ENCODE measurements at regions not wholly inside any gene's neighbourhood (a gene's known extent, or its start where the extent isn't known, plus 50 kb on each side); places are given as distances from the start of the nearest gene placed in this dataset.
"Not testable (repeated sequence)": the region's sequence is repeated elsewhere in the genome, so short reads cannot be mapped to it uniquely, and the experiment has no call there.

GRCh38 chr13:111413407-111414187 is 93.2 kb downstream of the TEX29 start:
- DNase-seq (ENCODE audit: low read depth), result no peak

DNA sequence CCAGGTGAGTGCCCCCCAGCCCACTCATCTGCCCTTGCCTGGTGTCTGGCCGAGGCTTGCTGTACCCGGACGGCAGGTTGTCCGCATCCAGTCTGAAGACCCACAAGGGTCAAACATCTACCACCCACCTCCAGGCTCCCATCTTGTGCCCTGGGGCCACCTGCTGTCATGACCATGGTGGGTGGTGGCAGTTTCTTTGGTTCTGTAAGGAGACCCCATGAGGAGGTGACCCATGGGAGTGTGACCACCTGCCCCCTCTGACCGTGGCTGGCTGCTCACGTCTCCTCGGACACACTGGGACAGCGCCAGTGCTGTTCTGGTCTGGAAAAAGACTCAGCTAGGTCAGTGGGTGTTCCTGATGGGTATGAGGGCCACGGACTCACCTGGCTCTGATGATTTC is 93.9 kb downstream of the TEX29 start:
- DNase-seq (ENCODE audit: low read depth), result no peak

DNA sequence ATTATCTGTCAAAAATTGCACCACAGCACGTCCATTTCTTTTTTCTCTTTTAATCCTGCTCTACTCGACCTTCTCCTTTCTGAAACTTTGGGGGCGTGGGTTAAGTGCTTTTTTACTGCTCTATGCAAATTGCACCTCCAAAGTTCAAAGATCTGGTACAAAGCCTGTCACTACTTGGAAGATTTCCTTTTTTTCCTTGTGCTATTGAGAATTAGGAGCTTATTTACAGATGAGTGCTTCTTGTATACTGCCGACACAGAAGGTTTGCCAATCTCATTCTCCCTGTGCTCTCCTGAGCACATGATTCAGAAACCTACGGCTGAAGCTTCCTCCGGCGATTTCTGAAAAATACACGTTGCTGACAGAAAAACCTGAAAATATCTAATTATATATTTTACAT is 94.8 kb downstream of the TEX29 start:
- DNase-seq (ENCODE audit: low read depth), result no peak

DNA sequence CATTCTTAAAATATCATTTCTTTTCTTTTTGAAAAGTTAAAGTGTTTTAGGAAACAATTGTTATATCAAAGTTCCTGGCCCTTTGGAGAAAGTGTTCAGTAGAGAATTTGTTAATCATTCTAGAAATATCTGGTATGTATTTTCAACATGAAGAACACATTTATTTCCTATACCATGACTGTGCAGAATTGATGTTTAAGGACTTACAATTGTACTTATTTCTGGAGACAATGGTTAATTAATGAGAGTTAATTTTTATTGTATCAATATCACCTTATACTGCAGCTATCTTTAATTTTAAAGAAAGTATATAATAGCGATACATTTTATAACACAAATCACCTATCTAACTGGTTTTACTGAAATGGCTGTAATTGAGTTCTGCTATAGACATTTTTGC is 95.3 kb downstream of the TEX29 start:
- no peak for DNase-seq (ENCODE audit: low read depth)

- DNase-seq (ENCODE audit: low read depth), result no peak
Measured at GRCh38 chr13:111418101-111418500, 97.7 kb downstream of the TEX29 start.

DNA sequence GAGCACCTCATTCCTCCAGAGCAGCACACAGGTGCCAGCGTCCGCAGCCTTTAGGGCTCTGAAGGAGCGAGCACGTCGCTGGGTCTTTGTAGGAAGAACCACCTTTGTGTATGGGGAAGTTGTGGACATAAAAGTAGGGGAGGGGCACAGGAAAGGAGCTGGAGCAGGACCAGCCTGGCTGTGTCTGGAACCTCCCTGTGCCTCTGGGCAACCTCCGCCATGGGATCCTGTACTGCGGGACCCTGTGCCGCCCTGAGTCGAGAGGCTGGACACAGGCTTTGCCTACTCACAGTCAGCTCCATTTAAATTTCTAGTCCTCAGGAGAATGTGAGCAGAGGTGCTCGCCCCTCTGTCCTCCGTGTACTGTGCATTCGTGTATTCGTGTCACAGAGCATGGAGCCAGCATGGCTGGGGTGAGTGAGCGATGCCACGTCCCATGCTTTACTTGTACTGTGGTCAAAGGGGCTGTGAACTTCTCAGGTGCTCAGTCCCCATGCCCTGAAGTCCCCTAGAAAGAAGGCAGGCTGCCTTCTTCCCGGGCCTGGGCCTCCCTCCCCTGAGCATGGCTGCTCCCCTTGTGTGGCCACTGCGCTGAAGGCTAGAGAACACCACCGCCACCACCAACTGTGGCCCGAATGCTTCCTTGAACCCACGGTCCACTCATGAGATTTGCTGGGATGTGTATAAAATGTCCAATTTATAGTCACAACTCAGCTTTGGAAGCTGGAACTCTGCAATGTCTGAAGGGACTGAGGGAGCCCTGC is 99.9 kb downstream of the TEX29 start:
- DNase-seq (ENCODE audit: low read depth), result no peak

DNA sequence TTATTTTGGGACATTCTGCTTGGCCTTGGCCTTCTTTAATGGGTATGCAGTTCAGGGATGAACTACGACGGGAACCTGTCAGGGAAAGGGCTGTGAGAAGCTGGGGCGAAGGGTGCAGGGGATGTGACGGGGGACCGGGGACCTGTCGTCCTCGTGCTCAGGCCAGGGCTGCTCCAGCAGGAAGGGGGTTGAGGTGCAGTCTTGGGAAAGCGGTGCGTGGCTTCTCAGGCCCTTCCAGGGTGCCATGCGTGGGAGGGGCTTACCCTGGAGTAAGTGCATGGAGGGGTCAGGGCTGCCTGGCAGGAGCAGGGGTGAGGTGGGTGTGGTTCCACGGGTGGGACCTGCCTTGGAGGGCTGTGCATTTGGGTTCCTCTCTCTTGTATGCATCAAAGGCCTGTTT is 100.8 kb downstream of the TEX29 start:
- DNase-seq (ENCODE audit: low read depth), result no peak

GRCh38 chr13:111422348-111422747 is 101.9 kb downstream of the TEX29 start:
- DNase-seq (ENCODE audit: low read depth), result no peak

- no peak for DNase-seq (ENCODE audit: low read depth)
Measured at GRCh38 chr13:111423168-111423785, 102.8 kb downstream of the TEX29 start.

DNA sequence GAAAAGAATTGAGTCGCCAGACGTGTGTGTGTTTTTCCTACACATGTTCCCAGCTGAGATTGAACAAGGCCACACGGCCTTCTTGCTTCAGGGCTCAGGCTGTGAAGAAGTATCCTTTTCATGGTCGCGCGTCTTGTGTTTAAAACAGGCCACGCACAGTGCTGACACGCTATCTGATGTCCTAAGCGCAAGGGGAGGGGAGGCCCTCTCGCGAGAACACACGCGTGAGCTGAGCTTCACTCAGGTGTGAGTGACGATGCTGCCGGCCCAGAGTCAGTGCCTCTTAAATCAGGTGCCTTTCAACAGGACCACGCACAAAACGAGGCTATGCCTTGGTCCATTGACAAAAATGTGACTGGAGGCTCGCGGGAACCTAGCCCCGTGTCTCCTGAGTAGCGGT is 103.7 kb downstream of the TEX29 start:
- DNase-seq (ENCODE audit: low read depth), result no peak

DNA sequence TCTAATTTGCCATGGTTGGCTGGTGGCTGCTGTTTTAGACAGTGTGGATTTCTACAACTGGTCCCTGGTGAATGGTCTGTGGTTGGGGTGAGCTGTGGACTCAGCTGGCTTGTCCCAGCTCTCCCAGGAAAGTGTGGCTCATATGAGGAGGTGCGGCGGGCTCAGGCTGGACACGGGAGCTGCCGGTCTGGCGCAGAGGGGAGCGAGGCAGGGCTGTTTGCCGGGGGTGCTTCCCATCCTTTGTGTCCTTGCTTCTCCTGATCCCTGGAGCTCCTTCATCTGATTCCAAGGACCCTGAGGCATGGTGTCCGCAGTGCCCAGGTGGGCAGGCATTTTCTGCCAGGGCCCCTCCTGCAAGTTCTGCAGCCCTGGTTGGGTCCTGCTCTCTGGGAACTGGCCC is 104.9 kb downstream of the TEX29 start:
- DNase-seq (ENCODE audit: low read depth), result no peak

DNA sequence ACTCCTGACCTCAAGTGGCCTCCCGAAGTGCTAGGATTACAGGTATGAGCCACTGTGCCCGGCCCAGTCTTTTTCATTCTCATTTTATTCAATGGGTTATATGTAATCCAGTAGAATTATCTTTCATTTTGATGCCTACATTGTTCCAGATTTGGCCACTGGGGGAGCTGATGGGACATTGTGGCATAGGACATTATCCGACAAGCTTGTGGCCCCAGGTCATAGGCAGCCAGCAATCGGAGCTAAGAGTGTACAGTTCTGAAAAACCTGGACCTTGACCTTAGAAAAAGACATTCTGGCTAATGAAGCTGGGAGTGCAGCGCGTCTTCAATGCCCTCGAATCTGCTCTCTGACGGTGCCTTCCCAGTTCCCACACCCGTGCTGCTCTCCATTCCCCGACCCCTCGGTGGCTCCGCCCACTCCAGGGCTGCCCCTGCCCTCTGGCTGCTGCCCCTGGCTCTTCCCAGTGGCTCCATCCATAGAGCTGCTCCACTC is 108.7 kb downstream of the TEX29 start:
- no peak for DNase-seq (ENCODE audit: low read depth)

GRCh38 chr13:111431206-111431605 is 110.8 kb downstream of the TEX29 start:
- no peak for DNase-seq (ENCODE audit: low read depth)

GRCh38 chr13:111434578-111435159 is 114.2 kb downstream of the TEX29 start:
- DNase-seq (ENCODE audit: low read depth), result no peak

- no peak for DNase-seq (ENCODE audit: low read depth)
Measured at GRCh38 chr13:111436446-111436845, 116.0 kb downstream of the TEX29 start.

DNA sequence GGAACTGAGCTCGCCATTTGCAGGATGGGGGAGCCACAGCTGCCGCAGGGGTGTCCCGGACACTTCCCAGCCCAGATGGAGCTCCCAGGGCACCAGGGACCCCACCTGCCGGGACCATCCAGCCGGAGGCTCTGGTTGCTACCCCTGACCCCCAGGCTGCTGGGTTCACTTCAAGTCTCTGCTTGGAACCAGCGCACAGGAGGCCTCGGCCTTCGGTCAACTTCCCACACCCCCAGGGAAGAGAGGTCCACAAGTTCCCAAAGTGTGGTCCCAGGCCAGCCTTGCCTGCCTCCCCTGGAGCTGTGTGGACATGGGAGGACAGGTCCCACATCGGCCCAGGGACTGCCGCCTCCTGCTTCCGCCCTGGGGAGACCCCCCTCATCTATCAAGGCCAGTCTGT is 117.0 kb downstream of the TEX29 start:
- DNase-seq (ENCODE audit: low read depth), result no peak

GRCh38 chr13:111437856-111438547 is 117.6 kb downstream of the TEX29 start:
- no peak for DNase-seq (ENCODE audit: low read depth)

GRCh38 chr13:111440492-111440891 is 120.0 kb downstream of the TEX29 start:
- DNase-seq (ENCODE audit: low read depth), result not testable (repeated sequence)

GRCh38 chr13:111443981-111444380 is 123.5 kb downstream of the TEX29 start:
- no peak for DNase-seq (ENCODE audit: low read depth)

DNA sequence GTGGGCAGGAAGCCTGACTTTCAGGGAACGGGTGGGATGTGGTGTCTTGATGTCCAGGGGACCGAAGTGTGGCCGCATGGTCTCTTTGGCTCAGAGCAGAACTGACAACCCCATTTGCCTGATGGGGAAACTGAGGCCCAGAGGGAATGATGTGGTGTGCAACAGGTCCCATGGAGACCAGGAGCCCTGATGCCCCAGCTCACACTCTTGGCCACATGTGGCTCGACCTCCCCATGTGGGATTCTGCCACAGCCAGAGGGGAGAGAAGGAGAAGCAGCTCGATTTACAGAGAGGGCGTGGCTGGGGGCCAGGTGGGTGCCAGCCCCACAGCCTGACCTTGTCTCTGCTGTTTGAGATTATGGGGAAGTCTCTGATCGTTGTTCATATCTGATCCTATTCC is 128.1 kb downstream of the TEX29 start:
- no peak for DNase-seq (ENCODE audit: low read depth)

DNA sequence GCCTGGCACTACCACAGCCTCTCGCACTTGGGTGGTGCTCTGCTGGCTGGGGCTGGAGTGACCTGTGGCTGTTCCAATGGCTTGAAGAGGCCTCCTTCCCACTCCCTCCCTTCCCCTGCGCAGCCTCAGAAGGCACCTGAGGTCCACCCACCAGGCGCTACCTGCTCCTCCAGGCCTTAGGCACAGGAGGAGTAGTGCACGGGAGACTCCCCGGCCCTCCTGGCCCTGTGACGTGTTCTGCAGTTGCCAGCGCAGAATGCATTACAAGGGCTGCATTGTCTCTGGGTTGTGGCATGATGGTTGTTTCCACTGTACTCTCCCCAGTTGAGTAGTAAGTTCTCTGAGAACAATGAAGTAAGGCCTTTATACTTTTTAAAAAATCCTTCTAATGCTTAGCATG is 128.6 kb downstream of the TEX29 start:
- no peak for DNase-seq (ENCODE audit: low read depth)

DNA sequence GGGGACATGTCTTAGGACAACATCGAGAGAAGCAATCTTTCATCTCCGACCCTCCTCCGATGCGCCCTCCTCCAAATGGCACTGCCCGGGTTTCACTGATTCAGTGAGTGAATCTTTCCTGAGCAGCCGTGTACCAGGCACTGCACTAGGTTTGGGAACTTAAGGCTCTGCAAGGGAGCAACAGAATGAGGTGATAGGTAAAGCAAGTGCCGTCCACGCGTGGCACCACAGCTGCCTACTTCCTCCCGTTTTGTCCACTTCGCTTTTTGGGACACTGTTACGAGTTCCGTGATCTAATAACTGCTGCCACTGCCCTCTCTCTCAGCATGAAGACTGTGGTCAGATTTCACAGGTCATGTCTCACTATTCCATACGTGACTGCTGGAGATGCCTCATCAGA is 131.0 kb downstream of the TEX29 start:
- DNase-seq (ENCODE audit: low read depth), result no peak
